ENCODE measurements at regions not wholly inside any gene's neighbourhood (a gene's known extent, or its start where the extent isn't known, plus 50 kb on each side); places are given as distances from the start of the nearest gene placed in this dataset.

DNA sequence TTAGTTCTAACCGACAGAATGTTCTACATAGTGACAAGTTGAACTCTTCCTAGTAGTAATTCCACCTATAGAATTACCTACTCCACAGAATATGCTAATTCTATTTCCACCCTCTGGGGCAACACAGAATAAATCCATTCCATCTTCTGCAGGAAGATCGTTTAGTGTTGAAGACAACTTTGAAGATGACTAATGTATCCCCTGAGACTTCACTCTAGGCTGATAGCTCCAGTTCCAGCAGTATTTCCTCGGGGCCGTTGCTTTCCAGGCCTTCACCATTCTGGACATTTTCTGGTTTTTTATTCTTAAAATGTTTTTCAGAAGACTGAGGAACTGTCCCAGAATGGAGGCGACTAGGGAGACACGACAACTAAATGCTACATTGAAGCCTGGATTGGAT is 61.0 kb upstream of the CSF1 start:
- H3K36me3 ChIP-seq (ENCODE audit: control insufficient read depth, insufficient read depth, low read length) = no peaks in the 10 kb centered on the region
- H3K9ac ChIP-seq = no peak overlapping the region
- H3K4me1 ChIP-seq = no peaks in the 10 kb centered on the region
- no peak overlapping the region for H3K4me3 ChIP-seq (ENCODE audit: low read depth, low read length)
- no peak overlapping the region for H3K27ac ChIP-seq
- H3K27me3 ChIP-seq (ENCODE audit: control insufficient read depth, insufficient read depth, low read length) = no peaks in the 10 kb centered on the region
- TF ChIP-seq, protein P1, sequence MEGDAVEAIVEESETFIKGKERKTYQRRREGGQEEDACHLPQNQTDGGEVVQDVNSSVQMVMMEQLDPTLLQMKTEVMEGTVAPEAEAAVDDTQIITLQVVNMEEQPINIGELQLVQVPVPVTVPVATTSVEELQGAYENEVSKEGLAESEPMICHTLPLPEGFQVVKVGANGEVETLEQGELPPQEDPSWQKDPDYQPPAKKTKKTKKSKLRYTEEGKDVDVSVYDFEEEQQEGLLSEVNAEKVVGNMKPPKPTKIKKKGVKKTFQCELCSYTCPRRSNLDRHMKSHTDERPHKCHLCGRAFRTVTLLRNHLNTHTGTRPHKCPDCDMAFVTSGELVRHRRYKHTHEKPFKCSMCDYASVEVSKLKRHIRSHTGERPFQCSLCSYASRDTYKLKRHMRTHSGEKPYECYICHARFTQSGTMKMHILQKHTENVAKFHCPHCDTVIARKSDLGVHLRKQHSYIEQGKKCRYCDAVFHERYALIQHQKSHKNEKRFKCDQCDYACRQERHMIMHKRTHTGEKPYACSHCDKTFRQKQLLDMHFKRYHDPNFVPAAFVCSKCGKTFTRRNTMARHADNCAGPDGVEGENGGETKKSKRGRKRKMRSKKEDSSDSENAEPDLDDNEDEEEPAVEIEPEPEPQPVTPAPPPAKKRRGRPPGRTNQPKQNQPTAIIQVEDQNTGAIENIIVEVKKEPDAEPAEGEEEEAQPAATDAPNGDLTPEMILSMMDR (IDR thresholded peaks at IDR 0.05) = no peak
- no peaks in the 10 kb centered on the region for H3K9me3 ChIP-seq (ENCODE audit: control insufficient read depth, low read length)
- H3K4me2 ChIP-seq (ENCODE audit: low read length) = no peak overlapping the region
- H3K79me2 ChIP-seq = no peaks in the 10 kb centered on the region
- no peak overlapping the region for H2AFZ ChIP-seq

DNA sequence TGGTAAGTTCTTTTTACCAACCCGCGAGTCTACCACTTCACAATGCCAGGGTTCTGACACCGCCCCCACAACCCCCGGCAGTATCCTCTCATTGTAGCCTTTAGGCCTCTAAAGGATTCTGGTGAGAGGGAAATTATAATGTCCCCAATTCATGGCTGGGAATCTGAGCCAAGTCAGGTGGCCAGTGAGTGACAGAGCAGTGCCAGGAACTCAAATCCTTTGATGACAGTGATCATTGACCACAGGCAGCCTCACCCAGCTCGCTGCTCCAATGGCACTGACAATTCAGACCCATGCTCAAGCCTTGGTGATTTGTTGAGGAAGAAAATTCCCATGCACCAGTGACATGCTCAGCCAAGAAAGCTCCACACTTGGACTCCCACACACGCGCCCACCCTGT is 63.4 kb upstream of the CSF1 start:
- Histone ChIP-seq H3K4me2 (ENCODE audit: low read length) (no peak overlapping the region), H3K36me3 (ENCODE audit: control insufficient read depth, insufficient read depth, low read length) (no peaks in the 10 kb centered on the region), H3K9ac (no peak overlapping the region), H3K9me3 (ENCODE audit: control insufficient read depth, low read length) (no peaks in the 10 kb centered on the region), H3K79me2 (no peaks in the 10 kb centered on the region), H3K27ac (no peak overlapping the region), H3K27me3 (ENCODE audit: control insufficient read depth, insufficient read depth, low read length) (no peaks in the 10 kb centered on the region), H3K4me1 (no peaks in the 10 kb centered on the region), H2AFZ (no peak overlapping the region), H3K4me3 (ENCODE audit: low read depth, low read length) (no peak overlapping the region)
- TF ChIP-seq, protein P1 (IDR thresholded peaks at IDR 0.05) = no peak

GRCh38 chr1:109846846-109847245 is 63.8 kb upstream of the CSF1 start:
- no peaks in the 10 kb centered on the region for H3K9me3 ChIP-seq (ENCODE audit: control insufficient read depth, low read length)
- no peak overlapping the region for H3K9ac ChIP-seq
- H2AFZ ChIP-seq = no peak overlapping the region
- no peak overlapping the region for H3K27ac ChIP-seq
- no peaks in the 10 kb centered on the region for H3K27me3 ChIP-seq (ENCODE audit: control insufficient read depth, insufficient read depth, low read length)
- H3K36me3 ChIP-seq (ENCODE audit: control insufficient read depth, insufficient read depth, low read length) = no peaks in the 10 kb centered on the region
- H3K4me2 ChIP-seq (ENCODE audit: low read length) = no peak overlapping the region
- no peak overlapping the region for H3K4me3 ChIP-seq (ENCODE audit: low read depth, low read length)
- TF ChIP-seq, protein P1 (IDR thresholded peaks at IDR 0.05) = no peak
- H3K4me1 ChIP-seq = no peaks in the 10 kb centered on the region
- no peaks in the 10 kb centered on the region for H3K79me2 ChIP-seq

DNA sequence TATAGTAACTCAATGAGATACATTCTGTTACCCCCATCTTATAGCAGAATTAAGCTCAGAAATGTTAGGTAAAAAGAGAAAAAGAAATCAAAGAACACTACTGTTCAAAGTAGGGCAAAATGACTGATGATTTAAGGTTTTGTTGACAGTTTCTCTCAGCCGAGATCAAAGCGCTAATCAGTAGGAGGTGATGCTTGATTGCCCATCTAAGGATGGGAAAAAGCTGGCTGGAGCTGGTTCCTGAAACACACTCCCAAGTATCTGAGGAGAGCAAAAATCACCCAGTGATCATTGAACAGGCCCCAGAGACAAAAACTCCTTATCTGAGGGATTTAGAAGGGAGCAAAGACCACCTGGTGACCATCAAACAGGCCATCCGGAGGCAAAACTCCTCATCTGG is 64.5 kb upstream of the CSF1 start:
- Histone ChIP-seq H3K4me2 (ENCODE audit: low read length) (no peak overlapping the region), H3K27me3 (ENCODE audit: control insufficient read depth, insufficient read depth, low read length) (no peaks in the 10 kb centered on the region), H3K36me3 (ENCODE audit: control insufficient read depth, insufficient read depth, low read length) (no peaks in the 10 kb centered on the region), H3K79me2 (no peaks in the 10 kb centered on the region), H3K9ac (no peak overlapping the region), H3K4me3 (ENCODE audit: low read depth, low read length) (no peak overlapping the region), H3K4me1 (no peaks in the 10 kb centered on the region), H3K27ac (no peak overlapping the region), H3K9me3 (ENCODE audit: control insufficient read depth, low read length) (no peaks in the 10 kb centered on the region), H2AFZ (no peak overlapping the region)
- TF ChIP-seq, protein P1 (IDR thresholded peaks at IDR 0.05) = no peak

DNA sequence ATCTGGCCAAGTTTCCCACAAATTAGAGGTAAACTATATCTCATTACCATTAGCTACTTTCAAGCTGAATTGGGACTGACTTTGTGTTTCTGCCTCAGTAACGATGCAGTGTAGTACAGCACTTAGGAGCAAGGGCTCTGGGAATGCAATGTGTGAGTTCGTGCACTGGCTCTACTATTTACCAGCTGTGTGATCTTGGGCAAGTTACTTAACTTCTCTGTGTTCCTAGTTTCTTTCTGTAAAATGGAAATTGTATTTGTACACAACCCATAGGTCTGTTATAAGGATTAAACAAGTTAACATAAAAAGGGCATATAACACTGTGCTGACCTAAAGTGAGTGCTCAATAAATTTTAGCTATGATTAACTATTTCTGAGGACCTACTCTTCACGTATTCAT is 65.0 kb upstream of the CSF1 start:
- TF ChIP-seq, protein P1 (IDR thresholded peaks at IDR 0.05) = no peak
- Histone ChIP-seq H3K9me3 (ENCODE audit: control insufficient read depth, low read length) (no peaks in the 10 kb centered on the region), H2AFZ (no peak overlapping the region), H3K27ac (no peak overlapping the region), H3K36me3 (ENCODE audit: control insufficient read depth, insufficient read depth, low read length) (no peaks in the 10 kb centered on the region), H3K9ac (no peak overlapping the region), H3K79me2 (no peaks in the 10 kb centered on the region), H3K4me2 (ENCODE audit: low read length) (no peak overlapping the region), H3K27me3 (ENCODE audit: control insufficient read depth, insufficient read depth, low read length) (no peaks in the 10 kb centered on the region), H3K4me3 (ENCODE audit: low read depth, low read length) (no peak overlapping the region), H3K4me1 (no peaks in the 10 kb centered on the region)
